ENCODE measurements at regions not wholly inside any gene's neighbourhood (a gene's known extent, or its start where the extent isn't known, plus 50 kb on each side); places are given as distances from the start of the nearest gene placed in this dataset.

GRCh38 chr12:107462428-107463332, 222.9 kb upstream of the PWP1 start:
- H3K4me3 ChIP-seq: no peak overlapping the region
- H3K4me1 ChIP-seq (replicated peaks): no peaks in the 10 kb centered on the region
- intact Hi-C loops (cut with DNase I): no loop called here
- H3K27ac ChIP-seq: no peak overlapping the region
- TF ChIP-seq POLR2AphosphoS5 (IDR thresholded peaks at IDR 0.05) (no peak), CTCF (IDR thresholded peaks at IDR 0.05) (no peak), POLR2A (IDR thresholded peaks at IDR 0.05) (no peak)
- no peak for DNase-seq (ENCODE audit: low spot score)
- H3K36me3 ChIP-seq: no peaks in the 10 kb centered on the region
- H3K9me3 ChIP-seq: no peaks in the 10 kb centered on the region
- no peaks in the 10 kb centered on the region for H3K27me3 ChIP-seq (replicated peaks; ENCODE audit: insufficient read depth)
- WGBS: 96% methylated on average over 4 of the region's 4 CpGs

- intact Hi-C loops (cut with DNase I): no loop called here
- Histone ChIP-seq H3K9me3 (no peaks in the 10 kb centered on the region), H3K27me3 (replicated peaks; ENCODE audit: insufficient read depth) (no peaks in the 10 kb centered on the region), H3K4me1 (replicated peaks) (no peaks in the 10 kb centered on the region), H3K36me3 (no peaks in the 10 kb centered on the region), H3K4me3 (no peak overlapping the region), H3K27ac (no peak overlapping the region)
- WGBS: 92% methylated on average over 1 of the region's 1 CpG
- TF ChIP-seq CTCF (IDR thresholded peaks at IDR 0.05): no peak
- DNase-seq (ENCODE audit: low spot score): no peak
Observed at GRCh38 chr12:107464644-107465043, 221.0 kb upstream of the PWP1 start.

GRCh38 chr12:107465625-107466024, 220.0 kb upstream of the PWP1 start:
- Histone ChIP-seq H3K9me3 (no peaks in the 10 kb centered on the region), H3K4me3 (no peak overlapping the region), H3K36me3 (no peaks in the 10 kb centered on the region), H3K27ac (no peak overlapping the region), H3K4me1 (replicated peaks) (no peaks in the 10 kb centered on the region), H3K27me3 (replicated peaks; ENCODE audit: insufficient read depth) (no peaks in the 10 kb centered on the region)
- WGBS: 80% methylated on average over 11 of the region's 11 CpGs
- no peak for DNase-seq (ENCODE audit: low spot score)
- TF ChIP-seq POLR2AphosphoS5 (IDR thresholded peaks at IDR 0.05): no peak
- no peak for TF ChIP-seq POLR2A (IDR thresholded peaks at IDR 0.05)
- TF ChIP-seq CTCF (IDR thresholded peaks at IDR 0.05): no peak
- intact Hi-C loops (cut with DNase I): no loop called here

GRCh38 chr12:107467716-107468115, 217.9 kb upstream of the PWP1 start:
- H3K4me3 ChIP-seq: no peak overlapping the region
- no peaks in the 10 kb centered on the region for H3K4me1 ChIP-seq (replicated peaks)
- no peaks in the 10 kb centered on the region for H3K36me3 ChIP-seq
- intact Hi-C loops (cut with DNase I): no loop called here
- no peaks in the 10 kb centered on the region for H3K27me3 ChIP-seq (replicated peaks; ENCODE audit: insufficient read depth)
- 64% methylated on average over 6 of the region's 6 CpGs for WGBS
- DNase-seq (ENCODE audit: low spot score): no peak
- H3K9me3 ChIP-seq: no peaks in the 10 kb centered on the region
- H3K27ac ChIP-seq: no peak overlapping the region
- TF ChIP-seq POLR2A (IDR thresholded peaks at IDR 0.05) (no peak), CTCF (IDR thresholded peaks at IDR 0.05) (no peak)

GRCh38 chr12:107468182-107468581, 217.4 kb upstream of the PWP1 start:
- Histone ChIP-seq H3K4me3 (no peak overlapping the region), H3K4me1 (replicated peaks) (no peaks in the 10 kb centered on the region), H3K27ac (no peak overlapping the region), H3K36me3 (no peaks in the 10 kb centered on the region), H3K9me3 (no peaks in the 10 kb centered on the region), H3K27me3 (replicated peaks; ENCODE audit: insufficient read depth) (no peaks in the 10 kb centered on the region)
- no peak for DNase-seq (ENCODE audit: low spot score)
- 25% methylated on average over 4 of the region's 4 CpGs for WGBS
- intact Hi-C loops (cut with DNase I): no loop called here
- no peak for TF ChIP-seq POLR2A (IDR thresholded peaks at IDR 0.05)
- no peak for TF ChIP-seq POLR2AphosphoS5 (IDR thresholded peaks at IDR 0.05)
- no peak for TF ChIP-seq CTCF (IDR thresholded peaks at IDR 0.05)
